ENCODE measurements at regions not wholly inside any gene's neighbourhood (a gene's known extent, or its start where the extent isn't known, plus 50 kb on each side); places are given as distances from the start of the nearest gene placed in this dataset.

GRCh38 chr3:177842302-177842701 is 645.0 kb upstream of the TBL1XR1 start:
- TF ChIP-seq CTCF (IDR thresholded peaks at IDR 0.05 in 8 of 11, conservative IDR thresholded peaks at IDR 0.05 in 3 of 11) (no peak), POLR2AphosphoS5 (IDR thresholded peaks at IDR 0.05) (no peak), POLR2A (IDR thresholded peaks at IDR 0.05) (no peak)

All from spleen (tissue), 7 donors.